SK-N-MC (cell line): ENCODE measurements at regions not wholly inside any gene's neighbourhood (a gene's known extent, or its start where the extent isn't known, plus 50 kb on each side); places are given as distances from the start of the nearest gene placed in this dataset.
"Not testable (repeated sequence)": the region's sequence is repeated elsewhere in the genome, so short reads cannot be mapped to it uniquely, and the experiment has no call there.

Experiments
- DNase-seq: peaks from one replicate; pipeline ENCODE4 v3.0.0-alpha.2; 2011; ENCODE audit warnings: low read depth, low spot score
- H3K27ac ChIP-seq: fragments of 200-600 bp; sonication (generic); 2 replicates; pipeline ENCODE4 v1.5.1; 2016; ENCODE audit warnings: mixed run types
- H3K36me3 ChIP-seq: fragments of 200-600 bp; sonication (generic); 2 replicates; pipeline ENCODE4 v1.6.1; 2017; ENCODE audit warnings: antibody characterized with exemption, low read length, mixed read lengths; ENCODE audit not compliant: insufficient read depth
- H3K4me3 ChIP-seq: fragments of 200-600 bp; sonication (generic); 2 replicates; pipeline ENCODE4 v1.5.1; 2016
- H3K9ac ChIP-seq: fragments of 200-600 bp; sonication (generic); 2 replicates; pipeline ENCODE4 v1.8.0; 2017; ENCODE audit warnings: mixed run types, mixed read lengths; ENCODE audit not compliant: insufficient read length
- H3K9me3 ChIP-seq: fragments of 200-600 bp; sonication (generic); 2 replicates; pipeline ENCODE4 v1.6.1; 2017; ENCODE audit warnings: low read depth, mild to moderate bottlenecking, antibody characterized with exemption, low read length, moderate library complexity, mixed read lengths
- EZH2 ChIP-seq: fragments of 200-600 bp; sonication (generic); IDR thresholded peaks from one replicate; pipeline ENCODE4 v1.6.1; 2017; ENCODE audit warnings: antibody characterized with exemption
- FOXP2 ChIP-seq: optimal IDR thresholded peaks from 2 replicates; pipeline ENCODE3; 2011; ENCODE audit warnings: mild to moderate bottlenecking, moderate library complexity; ENCODE audit not compliant: insufficient read depth; ENCODE audit errors: extremely low read length, control extremely low read depth
- POLR2AphosphoS5 ChIP-seq: IDR thresholded peaks from 2 replicates; pipeline ENCODE4 v1.6.1; 2012; ENCODE audit warnings: mild to moderate bottlenecking, low read depth, low read length, borderline replicate concordance

DNA sequence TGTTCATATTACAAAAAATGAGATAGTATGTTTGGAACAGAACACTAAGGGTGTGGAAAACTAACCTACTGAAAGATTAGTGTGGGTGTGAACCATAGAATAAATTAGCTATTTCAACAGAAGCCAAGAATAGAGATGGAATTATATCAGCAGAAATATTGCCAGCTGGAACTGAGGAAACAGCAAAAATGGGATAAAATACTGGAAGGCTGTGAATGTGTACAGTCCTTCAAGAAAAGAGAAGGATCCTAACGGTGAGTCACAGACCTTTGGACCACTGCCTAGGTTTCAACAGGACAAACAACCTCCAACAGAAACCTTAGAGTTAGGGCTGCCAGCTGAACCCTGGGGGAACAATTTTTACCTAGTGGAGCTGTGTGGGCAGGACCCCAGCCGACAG, 395.0 kb downstream of the ZWINT start:
- Histone ChIP-seq H3K27ac (no peak overlapping the region), H3K9me3 (no peaks in the 10 kb centered on the region), H3K4me3 (no peak overlapping the region), H3K36me3 (no peaks in the 10 kb centered on the region), H3K9ac (no peak overlapping the region)
- TF ChIP-seq EZH2 = no peak
- no peak for TF ChIP-seq POLR2AphosphoS5
- no peak for TF ChIP-seq FOXP2
- DNase-seq = no peak

DNA sequence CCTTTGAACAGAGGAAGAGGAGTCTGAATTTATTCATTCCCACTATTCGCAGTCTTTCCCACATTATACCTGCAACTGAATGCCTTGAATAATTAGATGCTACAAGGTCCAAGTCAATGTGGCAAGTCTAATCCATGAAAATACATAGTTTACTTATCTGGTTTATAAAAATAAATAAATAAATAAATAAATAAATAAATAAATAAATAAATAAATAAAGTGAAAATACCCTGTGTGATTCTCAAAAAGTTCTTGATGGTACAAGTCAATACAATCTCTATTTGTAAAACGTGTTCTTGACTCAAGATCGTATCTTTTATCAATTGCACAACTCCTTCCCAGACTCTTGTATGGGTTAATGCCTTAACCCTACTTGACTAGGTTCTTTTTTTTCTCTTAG, 417.7 kb downstream of the ZWINT start:
- H3K4me3 ChIP-seq = no peak overlapping the region
- H3K36me3 ChIP-seq = no peaks in the 10 kb centered on the region
- no peak overlapping the region for H3K9ac ChIP-seq
- H3K27ac ChIP-seq = no peak overlapping the region
- H3K9me3 ChIP-seq = no peaks in the 10 kb centered on the region
- no peak for TF ChIP-seq EZH2
- TF ChIP-seq FOXP2 = no peak
- no peak for TF ChIP-seq POLR2AphosphoS5
- no peak for DNase-seq

GRCh38 chr10:55929291-55929690, 431.8 kb downstream of the ZWINT start:
- Histone ChIP-seq H3K36me3 (no peaks in the 10 kb centered on the region), H3K4me3 (no peak overlapping the region), H3K9ac (no peak overlapping the region), H3K27ac (no peak overlapping the region), H3K9me3 (no peaks in the 10 kb centered on the region)
- no peak for DNase-seq
- TF ChIP-seq EZH2 (no peak), POLR2AphosphoS5 (no peak), FOXP2 (no peak)

DNA sequence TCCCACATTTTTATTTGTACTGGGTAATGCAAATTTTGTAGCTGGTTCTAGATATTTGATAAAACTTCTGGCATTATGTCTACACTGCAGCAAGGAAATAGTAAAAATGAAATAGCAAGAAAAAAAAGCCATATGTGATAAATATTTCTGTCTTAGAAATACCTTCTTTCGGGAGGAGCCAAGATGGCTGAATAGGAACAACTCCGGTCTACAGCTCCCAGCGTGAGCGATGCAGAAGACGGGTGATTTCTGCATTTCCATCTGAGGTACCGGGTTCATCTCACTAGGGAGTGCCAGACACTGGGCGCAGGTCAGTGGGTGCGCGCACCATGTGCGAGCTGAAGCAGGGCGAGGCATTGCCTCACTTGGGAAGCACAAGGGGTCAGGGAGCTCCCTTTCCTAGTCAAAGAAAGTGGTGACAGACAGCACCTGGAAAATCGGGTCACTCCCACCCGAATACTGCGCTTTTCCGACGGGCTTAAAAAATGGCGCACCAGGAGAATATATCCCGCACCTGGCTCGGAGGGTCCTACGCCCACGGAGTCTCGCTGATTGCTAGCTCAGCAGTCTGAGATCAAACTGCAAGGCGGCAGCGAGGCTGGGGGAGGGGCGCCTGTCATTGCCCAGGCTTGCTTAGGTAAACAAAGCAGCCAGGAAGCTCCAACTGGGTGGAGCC, 461.4 kb downstream of the ZWINT start:
- not testable (repeated sequence) for H3K9me3 ChIP-seq, H3K36me3 ChIP-seq, H3K9ac ChIP-seq, H3K4me3 ChIP-seq, H3K27ac ChIP-seq, DNase-seq

DNA sequence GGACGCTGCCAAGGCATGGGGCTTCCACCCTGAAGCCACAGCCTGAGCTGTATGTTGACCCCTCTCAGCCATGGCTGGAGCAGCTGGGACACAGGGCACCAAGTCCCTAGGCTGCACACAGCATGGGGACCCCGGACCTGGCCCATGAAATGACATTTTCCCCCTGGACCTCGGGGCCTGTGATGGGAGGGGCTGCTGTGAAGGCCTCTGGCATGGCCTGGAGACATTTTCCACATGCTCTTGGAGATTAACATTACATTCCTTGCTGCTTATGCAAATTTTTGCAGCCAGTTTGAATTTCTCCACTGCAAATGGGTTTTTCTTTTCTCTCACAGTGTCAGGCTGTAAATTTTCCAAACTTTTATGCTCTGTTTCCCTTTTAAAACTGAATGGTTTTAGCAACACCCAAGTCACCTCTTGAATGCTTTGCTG, 463.6 kb downstream of the ZWINT start:
- TF ChIP-seq FOXP2 (no peak), POLR2AphosphoS5 (no peak), EZH2 (no peak)

GRCh38 chr10:55892276-55892675, 468.8 kb downstream of the ZWINT start:
- no peak for TF ChIP-seq FOXP2
- no peak for TF ChIP-seq EZH2
- TF ChIP-seq POLR2AphosphoS5 = no peak
- Histone ChIP-seq H3K9ac (no peak overlapping the region), H3K27ac (no peak overlapping the region), H3K4me3 (no peak overlapping the region), H3K36me3 (no peaks in the 10 kb centered on the region), H3K9me3 (no peaks in the 10 kb centered on the region)
- DNase-seq = no peak

More for the DNA sequence above, 463.6 kb downstream of the ZWINT start:
- no peak for DNase-seq
- H3K27ac ChIP-seq = no peak overlapping the region
- no peaks in the 10 kb centered on the region for H3K36me3 ChIP-seq
- H3K4me3 ChIP-seq = no peak overlapping the region
- H3K9me3 ChIP-seq = no peaks in the 10 kb centered on the region
- no peak overlapping the region for H3K9ac ChIP-seq

DNA sequence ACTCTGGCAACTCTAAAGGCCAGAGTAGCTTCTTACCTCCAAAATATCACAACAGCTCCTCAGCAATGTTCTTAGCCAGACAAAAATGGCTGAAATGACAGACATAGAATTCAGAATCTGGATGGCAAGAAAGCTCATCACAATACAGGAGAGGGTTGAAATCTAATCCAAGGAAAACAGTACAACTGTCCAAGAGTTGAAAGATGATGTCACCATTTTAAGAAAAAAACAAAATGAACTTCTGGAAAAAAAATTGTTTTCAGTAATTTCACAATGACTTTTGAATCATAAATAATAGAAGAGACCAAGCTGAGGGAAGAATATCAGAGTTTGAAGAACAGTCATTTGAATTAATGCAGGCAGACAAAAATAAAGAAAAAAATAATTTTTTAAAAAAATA, 479.5 kb downstream of the ZWINT start:
- H3K9me3 ChIP-seq = no peaks in the 10 kb centered on the region
- H3K27ac ChIP-seq = no peak overlapping the region
- no peak overlapping the region for H3K9ac ChIP-seq
- H3K36me3 ChIP-seq = no peaks in the 10 kb centered on the region
- TF ChIP-seq FOXP2 (no peak), POLR2AphosphoS5 (no peak), EZH2 (no peak)
- no peak for DNase-seq
- H3K4me3 ChIP-seq = no peak overlapping the region

DNA sequence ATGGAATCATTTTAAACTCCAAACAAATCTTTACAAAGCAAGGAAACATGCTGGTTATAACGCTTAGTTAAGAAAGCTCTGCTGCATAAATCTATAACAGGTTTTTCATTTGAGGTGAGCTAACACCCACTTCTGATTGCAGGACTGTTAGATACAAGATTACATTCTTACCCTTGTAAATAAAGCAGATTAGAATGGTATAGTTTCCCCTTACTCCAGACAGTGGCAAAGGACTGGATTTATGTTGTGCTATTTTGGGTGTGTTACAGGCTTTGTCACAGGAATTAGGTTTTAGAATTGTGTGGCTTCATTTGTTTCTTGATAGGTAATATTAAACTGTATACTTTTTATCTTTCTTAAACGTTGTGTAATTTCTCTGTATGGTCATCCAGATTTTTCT, 487.6 kb downstream of the ZWINT start:
- Histone ChIP-seq H3K4me3 (no peak overlapping the region), H3K36me3 (no peaks in the 10 kb centered on the region), H3K27ac (no peak overlapping the region), H3K9ac (no peak overlapping the region), H3K9me3 (no peaks in the 10 kb centered on the region)
- DNase-seq = no peak
- TF ChIP-seq EZH2 = no peak
- TF ChIP-seq FOXP2 = no peak
- TF ChIP-seq POLR2AphosphoS5 = no peak

DNA sequence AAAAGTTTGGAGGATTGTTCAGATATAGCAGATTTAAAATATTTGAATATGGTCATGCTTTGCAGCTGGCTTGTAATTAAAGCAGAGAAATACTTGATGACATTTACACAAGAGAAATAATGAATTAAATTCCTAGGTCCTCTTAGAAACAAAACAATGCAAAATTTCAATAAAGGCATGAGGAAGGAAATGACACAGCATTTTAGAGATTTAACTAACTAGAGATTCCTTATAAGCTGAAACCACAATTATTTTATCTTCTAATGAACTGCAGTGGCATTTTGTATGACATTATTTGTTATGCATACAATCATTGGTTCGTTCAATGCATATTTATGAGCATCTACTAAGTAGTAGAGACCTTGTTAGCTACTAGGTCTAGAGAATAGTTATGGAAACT, 490.9 kb downstream of the ZWINT start:
- TF ChIP-seq EZH2 (no peak), POLR2AphosphoS5 (no peak), FOXP2 (no peak)

More for the DNA sequence above, 490.9 kb downstream of the ZWINT start:
- no peak overlapping the region for H3K4me3 ChIP-seq
- no peak overlapping the region for H3K9ac ChIP-seq
- H3K36me3 ChIP-seq = no peaks in the 10 kb centered on the region
- no peaks in the 10 kb centered on the region for H3K9me3 ChIP-seq
- DNase-seq = peak; percentile 12
- peak overlapping the region; percentile 44; the same call in 1 of the 2 replicates for H3K27ac ChIP-seq
